NCI-H446 treated with DMSO at 0.1 percent for 48 hours (cell line): ENCODE measurements at regions not wholly inside any gene's neighbourhood (a gene's known extent, or its start where the extent isn't known, plus 50 kb on each side); places are given as distances from the start of the nearest gene placed in this dataset.
"Not testable (repeated sequence)": the region's sequence is repeated elsewhere in the genome, so short reads cannot be mapped to it uniquely, and the experiment has no call there.

Experiments used
- DNase-seq: peaks from one replicate; lab custom pipeline; 2025; lab: John Stamatoyannopoulos, UW

GRCh38 chr21:35800796-35801385 lies 259.4 kb downstream of the SETD4 start:
- not testable (repeated sequence) for DNase-seq

GRCh38 chr21:35796844-35797243 lies 263.5 kb downstream of the SETD4 start:
- no peak for DNase-seq

DNA sequence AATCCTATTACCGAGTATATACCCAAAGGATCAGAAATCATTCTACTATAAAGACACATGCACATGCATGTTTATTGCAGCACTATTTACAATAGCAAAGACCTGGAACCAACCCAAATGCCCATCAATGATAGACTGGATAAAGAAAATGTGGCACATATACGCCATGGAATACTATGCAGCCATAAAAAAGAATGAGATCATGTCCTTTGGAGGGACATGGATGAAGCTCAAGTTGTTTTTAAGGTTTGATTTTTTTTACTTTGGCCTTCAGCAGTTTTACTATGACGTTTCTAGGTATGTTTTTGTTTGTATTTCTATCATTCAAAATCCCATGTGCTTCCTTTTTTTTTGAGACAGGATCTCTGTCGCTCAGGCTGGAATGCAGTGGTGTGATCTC lies 265.8 kb downstream of the SETD4 start:
- not testable (repeated sequence) for DNase-seq

GRCh38 chr21:35792569-35793305 lies 267.6 kb downstream of the SETD4 start:
- no peak for DNase-seq

DNA sequence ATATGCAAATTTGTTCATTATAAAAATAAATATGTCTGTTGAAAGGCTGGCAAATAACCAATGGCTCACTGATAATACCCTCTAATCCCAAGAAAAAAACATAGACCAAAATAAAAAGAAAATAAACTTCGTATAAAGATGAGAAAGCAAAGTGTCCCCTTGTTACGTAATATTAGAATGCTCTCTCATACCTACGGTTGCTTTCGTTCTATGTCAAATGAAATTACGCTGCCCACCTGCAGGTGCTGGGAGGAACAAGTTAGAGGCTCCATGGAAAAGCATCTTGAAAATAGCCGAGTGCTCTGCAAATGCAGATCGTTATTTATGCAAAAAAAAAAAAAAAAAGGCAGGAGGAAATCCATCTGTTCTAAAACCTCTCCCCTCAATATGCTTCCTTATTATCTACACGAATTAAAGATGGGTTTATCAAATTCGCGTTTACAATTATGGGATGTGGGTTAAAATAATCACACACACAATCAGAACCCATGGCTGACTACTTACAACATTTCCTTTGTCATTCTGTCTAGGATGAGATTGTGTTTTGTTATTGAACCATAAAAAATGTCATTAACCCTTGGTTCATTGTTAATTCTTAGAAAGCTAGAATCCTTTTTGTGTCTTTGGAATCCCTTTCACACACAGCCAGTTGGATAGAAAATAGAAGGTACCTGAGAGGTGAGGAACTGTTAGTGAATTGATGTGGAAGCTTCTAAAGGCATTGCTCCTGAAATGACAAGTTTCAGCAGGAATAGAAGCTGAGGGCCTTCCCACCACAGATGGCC lies 268.6 kb downstream of the SETD4 start:
- no peak for DNase-seq

DNA sequence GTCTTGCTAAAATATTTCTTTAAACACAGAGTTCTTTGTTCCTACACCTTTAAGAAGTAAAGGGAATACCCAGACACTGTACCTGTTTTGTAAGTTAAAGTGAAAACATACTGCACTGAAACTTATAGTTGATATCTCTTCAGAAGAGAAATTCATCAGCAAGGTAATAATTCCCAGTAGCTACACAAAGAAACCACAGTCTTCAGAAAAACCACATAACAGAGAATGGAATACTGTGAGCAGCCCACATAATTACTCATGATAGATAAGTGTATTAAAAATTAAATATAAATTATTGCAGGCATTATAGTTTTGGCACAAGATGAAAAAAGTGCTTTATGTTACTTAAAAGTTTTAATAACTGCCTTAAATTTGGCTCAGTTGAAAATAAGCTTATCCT lies 276.6 kb downstream of the SETD4 start:
- no peak for DNase-seq

DNA sequence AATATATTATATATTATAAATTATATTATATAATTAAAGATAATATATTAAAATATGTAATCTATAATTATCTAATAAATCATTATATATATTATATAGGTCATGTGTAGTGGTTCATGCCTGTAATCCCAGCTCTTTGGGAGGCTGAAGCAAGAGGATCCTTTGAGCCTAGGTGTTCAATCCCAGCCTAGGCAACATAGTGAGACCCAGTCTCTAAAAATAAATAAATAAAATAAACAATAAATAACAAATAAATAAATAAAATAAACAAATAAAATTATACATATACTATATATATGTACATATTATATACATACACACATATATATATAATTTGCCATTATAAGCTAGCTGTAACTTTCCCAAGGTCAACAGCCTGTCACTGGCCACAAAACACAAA lies 277.7 kb downstream of the SETD4 start:
- DNase-seq, result no peak

- DNase-seq, result no peak
These were observed 279.3 kb downstream of the SETD4 start for GRCh38 chr21:35780983-35781382.

DNA sequence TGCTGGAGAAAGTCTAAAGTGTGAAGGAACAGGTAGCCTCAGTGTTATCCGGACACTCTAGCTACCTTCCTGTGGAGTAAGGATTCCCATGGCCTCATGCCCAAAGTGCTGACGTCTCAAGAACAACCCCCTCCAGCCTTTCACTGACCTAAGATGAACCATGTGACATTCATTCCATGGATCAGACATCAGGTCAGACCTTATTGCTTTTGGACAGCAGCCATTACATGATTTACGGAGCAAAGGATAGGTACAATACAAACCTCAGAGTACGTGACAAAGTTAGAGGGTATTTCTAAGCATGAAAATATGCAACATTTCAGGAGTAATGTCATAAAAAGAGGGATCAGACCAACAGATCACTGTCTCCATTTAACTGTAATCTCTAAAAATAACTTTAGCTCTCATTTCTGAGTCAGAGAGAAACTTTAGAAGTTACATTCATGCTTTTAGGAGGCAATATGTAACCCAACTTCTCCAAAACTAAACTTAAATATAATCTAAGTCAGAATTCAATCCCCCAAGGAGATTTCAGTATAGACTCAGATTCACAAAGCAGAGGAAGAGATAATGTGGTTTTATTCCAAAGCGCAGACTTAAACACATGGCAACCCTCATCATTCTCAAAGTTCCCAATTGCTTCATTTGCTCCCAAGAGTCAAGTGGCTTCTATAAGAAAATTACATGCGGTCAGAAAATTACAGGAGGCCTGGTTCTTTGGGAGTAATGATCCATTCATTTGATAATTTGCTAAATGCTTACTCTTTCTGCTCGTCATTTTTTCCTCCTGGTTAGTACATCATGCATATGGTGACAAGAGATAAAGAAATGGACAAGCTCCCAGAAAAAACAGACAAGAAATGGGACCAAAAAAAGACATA lies 280.4 kb downstream of the SETD4 start:
- DNase-seq, result no peak

GRCh38 chr21:35779167-35779566 lies 281.2 kb downstream of the SETD4 start:
- no peak for DNase-seq

DNA sequence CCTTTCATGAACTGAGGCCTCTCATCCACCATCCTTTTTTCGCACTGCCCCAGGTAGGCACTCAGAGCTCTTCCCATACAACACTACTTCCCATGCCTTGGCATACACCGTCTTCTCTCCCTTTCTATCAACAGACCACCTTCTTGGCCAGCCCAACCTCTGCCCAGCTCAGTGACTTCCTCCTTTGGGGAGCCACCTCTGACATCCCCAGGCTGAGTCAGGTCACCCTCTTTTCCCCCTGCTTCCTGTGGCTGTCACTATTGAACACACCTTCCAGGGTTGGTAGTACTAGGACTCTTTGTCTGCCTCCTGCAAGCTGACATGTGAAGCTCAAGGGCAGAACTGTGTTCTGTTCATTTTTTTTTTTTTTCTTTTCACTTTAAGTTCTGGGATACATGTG lies 283.2 kb downstream of the SETD4 start:
- no peak for DNase-seq

DNA sequence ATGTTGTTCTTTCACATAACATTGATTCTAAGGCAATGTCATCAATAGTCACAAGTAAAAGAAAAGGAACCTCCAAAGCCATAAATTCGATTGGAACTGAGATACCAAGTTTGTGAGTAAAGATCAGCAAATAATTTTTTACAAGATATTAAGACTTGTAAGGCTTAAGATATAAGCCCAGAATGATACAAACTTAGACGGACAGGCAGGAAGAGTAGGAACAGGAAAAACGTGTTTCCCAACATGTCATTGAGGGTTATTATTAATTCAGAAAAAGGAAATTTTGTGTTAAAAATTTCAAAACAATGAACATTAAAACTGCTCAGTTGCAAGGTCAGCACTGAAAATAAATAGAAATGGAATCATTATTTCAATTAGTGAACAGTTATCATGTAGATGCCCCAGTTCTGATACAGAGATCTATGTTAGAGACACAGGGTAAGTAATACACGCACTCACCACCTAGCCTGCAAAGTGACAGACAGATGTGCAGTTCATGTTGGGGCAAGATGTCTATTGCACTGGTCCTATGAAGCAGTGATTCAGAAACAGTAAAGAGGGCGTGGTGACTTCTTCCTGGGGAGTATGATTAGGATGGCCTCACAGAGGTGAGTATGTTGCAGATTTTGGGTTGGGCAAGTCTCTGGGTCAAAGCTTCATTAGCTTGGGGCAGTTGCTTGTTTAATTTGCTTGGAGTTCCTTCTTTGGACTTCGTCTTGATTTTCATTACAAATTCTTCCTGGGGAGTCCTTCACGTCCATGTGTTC lies 284.4 kb downstream of the SETD4 start:
- DNase-seq, result no peak

DNA sequence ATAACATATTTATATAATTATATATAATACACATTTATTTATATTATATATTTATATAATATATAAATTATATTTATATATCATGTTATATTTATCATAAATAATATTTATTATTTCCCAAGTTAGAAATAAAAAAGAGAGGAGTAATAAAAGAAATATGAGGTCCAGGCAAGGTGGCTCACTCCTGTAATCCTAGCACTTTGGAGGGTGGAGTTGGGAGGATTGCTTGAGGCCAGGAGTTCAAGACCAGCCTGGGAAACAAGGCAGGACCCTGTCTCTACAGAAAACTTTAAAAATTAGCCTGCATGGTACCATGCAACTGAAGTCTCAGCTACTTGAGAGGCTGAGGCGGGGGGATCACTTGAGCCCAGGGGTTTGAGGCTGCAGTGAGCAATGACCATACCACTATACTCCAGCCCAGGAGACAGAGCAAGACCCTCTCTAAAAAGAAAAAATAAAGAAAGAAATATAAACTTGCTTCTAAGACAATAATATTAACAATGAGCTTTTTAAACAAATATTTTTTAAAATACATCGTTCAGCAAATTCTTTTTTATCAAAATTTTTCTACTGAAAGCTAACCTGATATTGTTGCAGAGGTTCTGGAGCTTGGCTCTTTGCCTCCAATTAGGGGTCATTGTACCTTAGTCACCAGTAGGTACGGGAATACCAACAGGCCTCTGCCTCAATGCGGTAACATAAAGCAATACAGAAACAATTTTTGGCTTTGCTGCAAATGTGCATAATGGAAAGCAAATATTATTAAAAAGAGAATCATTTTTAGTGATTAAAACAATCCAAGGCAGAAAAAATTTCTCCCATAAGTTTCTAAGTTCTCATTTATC lies 290.0 kb downstream of the SETD4 start:
- DNase-seq, result no peak

DNA sequence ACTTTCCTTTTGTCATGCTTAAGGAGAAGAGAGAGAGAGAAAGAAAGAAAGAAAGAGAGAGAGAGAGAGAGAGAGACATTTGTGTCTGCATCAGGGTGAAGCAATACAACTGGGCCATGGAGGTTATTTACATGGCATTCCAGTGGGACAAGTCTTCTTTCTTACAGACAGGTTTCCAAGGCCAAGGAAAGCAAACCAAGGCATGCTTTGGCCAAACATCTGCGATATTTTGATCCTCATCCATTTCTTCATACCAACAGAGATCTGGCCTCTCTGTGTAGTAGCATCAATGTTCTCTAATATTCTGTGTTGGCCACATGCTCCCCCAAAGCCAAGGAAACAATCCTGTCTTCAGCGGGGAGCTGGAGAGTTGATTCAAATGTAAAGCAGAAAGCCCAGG lies 292.1 kb downstream of the SETD4 start:
- DNase-seq, result no peak

DNA sequence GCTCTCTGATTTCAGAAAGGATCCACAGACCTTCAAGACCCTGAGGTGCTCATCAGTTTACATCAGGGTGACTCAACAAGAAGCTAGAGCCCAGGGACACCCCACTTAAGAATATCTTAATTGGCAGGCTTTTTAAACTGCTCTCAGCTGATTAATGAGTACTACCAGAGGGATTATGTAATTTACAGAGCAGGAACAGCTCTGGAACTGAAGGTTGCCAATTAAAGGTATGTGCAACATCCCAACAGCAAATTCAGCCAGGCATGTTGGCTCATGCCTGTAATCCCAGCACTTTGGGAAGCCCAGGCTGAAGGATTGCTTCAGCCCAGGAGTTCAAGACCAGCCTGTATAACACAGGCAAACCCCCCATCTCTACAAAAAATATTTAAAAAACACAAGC lies 295.7 kb downstream of the SETD4 start:
- no peak for DNase-seq

DNA sequence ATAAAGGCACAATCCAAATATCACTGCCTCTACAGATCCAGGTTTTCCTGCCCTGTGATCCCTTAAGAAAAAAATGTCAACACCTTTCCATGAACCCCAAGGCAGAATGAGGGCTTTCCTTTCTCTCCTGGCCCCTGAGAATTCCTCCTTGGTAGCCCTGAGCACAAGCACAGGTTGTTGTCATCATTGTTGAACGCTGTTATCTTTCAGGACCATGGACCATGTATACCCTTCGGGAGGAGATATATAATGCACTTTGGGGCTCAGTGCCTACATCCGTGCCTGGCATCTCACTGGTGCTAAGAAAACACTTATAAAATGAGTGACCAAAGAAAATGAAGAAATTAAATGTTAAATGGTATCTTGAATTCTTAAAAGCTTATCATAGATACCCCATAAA lies 296.2 kb downstream of the SETD4 start:
- DNase-seq, result no peak

- no peak for DNase-seq
These were observed 305.7 kb downstream of the SETD4 start for GRCh38 chr21:35754583-35754982.

DNA sequence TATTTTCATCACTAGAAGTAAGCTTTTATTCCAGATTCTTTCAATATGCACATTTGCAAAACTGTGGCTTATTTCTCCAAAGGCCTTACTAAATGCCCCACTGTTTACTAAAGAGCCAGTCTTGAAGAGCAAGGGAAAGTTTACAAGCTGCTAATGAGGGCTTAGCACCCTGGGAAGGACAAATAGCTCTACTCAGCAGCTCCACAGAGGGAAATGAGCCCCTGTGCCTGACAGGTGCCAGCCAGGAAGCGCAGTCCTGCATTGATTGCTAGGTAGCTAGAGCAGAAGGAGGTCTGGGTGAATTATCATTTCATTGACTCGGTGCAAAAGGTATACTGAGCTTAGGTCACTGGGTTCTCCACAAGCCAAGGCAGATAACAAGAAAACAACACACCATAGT lies 307.0 kb downstream of the SETD4 start:
- DNase-seq, result no peak

DNA sequence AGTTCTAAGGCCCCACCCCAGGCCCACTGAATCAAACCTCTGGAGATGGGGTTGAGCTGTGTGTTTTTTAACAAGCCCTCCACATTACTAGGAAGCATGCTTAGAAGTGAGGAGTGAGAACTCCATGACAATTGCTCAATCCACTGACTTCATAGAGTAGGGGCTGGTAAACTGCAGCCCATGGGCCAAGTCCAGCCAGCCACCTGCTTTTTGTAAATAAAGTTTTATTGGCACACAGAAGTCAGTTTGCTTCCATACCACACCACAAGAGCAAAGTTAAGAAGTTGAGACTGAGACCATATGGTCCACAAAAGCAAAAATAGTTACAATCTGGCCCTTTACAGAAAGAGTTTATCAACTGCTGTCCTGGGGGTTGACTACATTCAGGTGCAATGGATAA lies 309.2 kb downstream of the SETD4 start:
- no peak for DNase-seq

DNA sequence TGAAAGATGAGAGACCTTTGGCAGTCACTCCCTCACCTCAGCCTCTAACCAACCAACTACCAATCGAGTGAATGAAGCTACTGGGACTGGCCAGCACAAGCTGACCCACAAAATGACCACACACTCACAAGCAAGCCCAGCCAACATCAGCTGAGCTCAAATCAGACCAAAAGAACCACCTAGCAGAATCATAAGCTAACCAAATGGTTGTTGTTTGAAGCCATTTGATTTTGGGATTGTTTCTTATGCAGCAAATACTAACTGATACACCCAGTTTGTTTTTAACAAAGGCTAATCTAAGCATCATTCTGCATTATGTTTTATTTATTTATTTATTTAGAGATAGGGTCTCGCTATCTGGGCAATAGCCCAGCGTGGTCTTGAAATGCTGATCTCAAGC lies 310.4 kb downstream of the SETD4 start:
- no peak for DNase-seq
